A549 (cell line): ENCODE measurements at regions not wholly inside any gene's neighbourhood (a gene's known extent, or its start where the extent isn't known, plus 50 kb on each side); places are given as distances from the start of the nearest gene placed in this dataset.

Source experiments
- ATAC-seq, 2 experiments: fragments of 200-7000 bp in 1 of 2; fragments of >200 bp in 1 of 2; cut with Nextera tagmentation in 1 of 2; cut with Tn5 transposase in 1 of 2; 3 replicates each; pipeline versions ENCODE4 v1.8.0 to v1.9.1; 2018 to 2020; ENCODE audit warnings: mild to moderate bottlenecking in 1 of 2, moderate library complexity in 1 of 2
- CTCF ChIA-PET: fragments of 300-600 bp; sonication (Branson Sonifier 250); formaldehyde crosslinking; extraction: SDS; loops from one replicate; lab custom pipeline; 2021; ENCODE audit warnings: antibody characterized with exemption, inconsistent platforms; lab: Yijun Ruan, JAX
- POLR2A ChIA-PET: fragments of 350-600 bp; formaldehyde crosslinking; extraction: SDS; loops from one replicate; lab custom pipeline; 2021; ENCODE audit warnings: antibody characterized with exemption, inconsistent platforms; lab: Yijun Ruan, JAX
- DNase-seq, 2 experiments: peaks; one replicate each; pipeline versions ENCODE4 v3.0.0 to v3.0.0-alpha.2; 2011 to 2016; ENCODE audit warnings: low read depth in 1 of 2, low spot score in 1 of 2
- FAIRE-seq: peaks from 2 replicates; lab custom pipeline; 2011; peaks lifted over from hg19 to GRCh38; lab: Jason Lieb, UNC
- H3K27ac ChIP-seq, 2 experiments: fragments of >200 bp; sonication (Bioruptor Twin); formaldehyde crosslinking; 3 replicates each; pipeline ENCODE4 v1.5.1; 2016 to 2017
- H3K4me1 ChIP-seq: fragments of >200 bp; sonication (Bioruptor Twin); formaldehyde crosslinking; 3 replicates; pipeline ENCODE4 v1.6.1; 2016
- H3K4me2 ChIP-seq: fragments of >200 bp; sonication (Bioruptor Twin); formaldehyde crosslinking; 3 replicates; pipeline ENCODE4 v1.6.1; 2016
- H3K4me3 ChIP-seq: fragments of >200 bp; sonication (Bioruptor Twin); formaldehyde crosslinking; 3 replicates; pipeline ENCODE4 v1.5.1; 2016
- H3K9me3 ChIP-seq: fragments of >200 bp; sonication (Bioruptor Twin); formaldehyde crosslinking; 3 replicates; pipeline ENCODE4 v1.6.1; 2016
- EHF ChIP-seq: fragments of 250-450 bp; sonication (Bioruptor Pico); IDR thresholded peaks from 2 replicates; pipeline ENCODE4 v1.5.0; 2020; ENCODE audit warnings: mild to moderate bottlenecking
- EP300 ChIP-seq, 2 experiments: fragments of >200 bp; sonication (Bioruptor Twin); formaldehyde crosslinking; IDR thresholded peaks; 2 replicates in 1 of 2; 3 replicates in 1 of 2; pipeline ENCODE4 v1.6.1; 2016 to 2017
- ESRRA ChIP-seq: fragments of 150-350 bp; IDR thresholded peaks from 2 replicates; pipeline ENCODE4 v1.6.1; 2014; ENCODE audit warnings: mild to moderate bottlenecking, low read length, borderline replicate concordance
- FOSB ChIP-seq: fragments of 250-450 bp; sonication (Bioruptor Pico); IDR thresholded peaks from 2 replicates; pipeline ENCODE4 v1.5.0; 2020; ENCODE audit warnings: mild to moderate bottlenecking, moderate library complexity
- GATA3 ChIP-seq: IDR thresholded peaks from 2 replicates; pipeline ENCODE4 v1.6.1; 2012; ENCODE audit warnings: borderline replicate concordance
- HOXB13 ChIP-seq: fragments of 250-450 bp; sonication (Bioruptor Pico); IDR thresholded peaks from 2 replicates; pipeline ENCODE4 v1.5.0; 2020; ENCODE audit warnings: low read depth, mild to moderate bottlenecking, moderate library complexity
- JUNB ChIP-seq: fragments of >200 bp; sonication (Bioruptor Twin); formaldehyde crosslinking; IDR thresholded peaks from 2 replicates; pipeline ENCODE4 v1.6.1; 2016
- KDM1A ChIP-seq: fragments of 200-600 bp; sonication (generic); IDR thresholded peaks from 2 replicates; pipeline ENCODE4 v1.6.1; 2016; ENCODE audit warnings: low read depth, mild to moderate bottlenecking
- NPAS2 ChIP-seq: fragments of 250-450 bp; sonication (Bioruptor Pico); IDR thresholded peaks from 2 replicates; pipeline ENCODE4 v1.8.0; 2022; ENCODE audit warnings: mild to moderate bottlenecking, moderate library complexity, borderline replicate concordance
- NR3C1 ChIP-seq: fragments of >200 bp; sonication (Bioruptor Twin); formaldehyde crosslinking; IDR thresholded peaks from 3 replicates; pipeline ENCODE4 v1.6.1; 2017
- RAD21 ChIP-seq, 2 experiments: fragments of >200 bp in 1 of 2; sonication (Bioruptor Twin) in 1 of 2; formaldehyde crosslinking in 1 of 2; IDR thresholded peaks in 1 of 2; conservative IDR thresholded peaks in 1 of 2; 2 replicates in 1 of 2; 3 replicates in 1 of 2; pipeline ENCODE4 v1.6.1; 2012 to 2018; ENCODE audit warnings: inconsistent platforms in 1 of 2
- RARB ChIP-seq: fragments of 250-450 bp; sonication (Bioruptor Pico); IDR thresholded peaks from 2 replicates; pipeline ENCODE4 v1.8.0; 2021; ENCODE audit warnings: mild to moderate bottlenecking, moderate library complexity
- TFCP2L1 ChIP-seq: fragments of 250-450 bp; sonication (Bioruptor Pico); IDR thresholded peaks from 2 replicates; pipeline ENCODE4 v1.5.0; 2021; ENCODE audit warnings: mild to moderate bottlenecking
- TP53 ChIP-seq: fragments of 250-450 bp; sonication (Bioruptor Pico); IDR thresholded peaks from 2 replicates; pipeline ENCODE4 v1.5.0; 2021; ENCODE audit warnings: mild to moderate bottlenecking, moderate library complexity
- ZFP36 ChIP-seq: fragments of 450-650 bp; IDR thresholded peaks from 2 replicates; pipeline ENCODE4 v1.6.1; 2014; ENCODE audit warnings: borderline replicate concordance; ENCODE audit not compliant: partially characterized antibody
- ZNF302 ChIP-seq: fragments of 250-450 bp; sonication (Bioruptor Pico); IDR thresholded peaks from 2 replicates; pipeline ENCODE4 v1.9.0; 2021; ENCODE audit warnings: inconsistent platforms, mild to moderate bottlenecking, moderate library complexity
- ZSCAN20 ChIP-seq: fragments of 250-450 bp; sonication (Bioruptor Pico); IDR thresholded peaks from 2 replicates; pipeline ENCODE4 v1.8.0; 2022; ENCODE audit warnings: mild to moderate bottlenecking, moderate library complexity
- WGBS: methylation state at CpG from one replicate; pipeline ENCODE4 v1.1.6; 2017; ENCODE audit errors: missing lambda C conversion rate; 5-methylcytosine and 5-hydroxymethylcytosine counted together
- TF ChIP-seq, protein P1 (sequence below): fragments of 250-450 bp; sonication (Bioruptor Pico); IDR thresholded peaks from 2 replicates; pipeline ENCODE4 v1.5.0; 2020; ENCODE audit warnings: low read depth, mild to moderate bottlenecking, moderate library complexity
- TF ChIP-seq, protein P2 (sequence below): fragments of 200-600 bp; sonication (generic); IDR thresholded peaks from 2 replicates; pipeline ENCODE4 v1.6.1; 2016; ENCODE audit warnings: antibody characterized with exemption, mild to moderate bottlenecking, moderate library complexity
- TF ChIP-seq, protein P3 (sequence below): fragments of >200 bp; sonication (Bioruptor Twin); formaldehyde crosslinking; IDR thresholded peaks from 2 replicates; pipeline ENCODE4 v1.6.1; 2016
- TF ChIP-seq, protein P4 (sequence below): fragments of >200 bp; sonication (Bioruptor Twin); formaldehyde crosslinking; IDR thresholded peaks from 3 replicates; pipeline ENCODE4 v1.5.1; 2016

DNA sequence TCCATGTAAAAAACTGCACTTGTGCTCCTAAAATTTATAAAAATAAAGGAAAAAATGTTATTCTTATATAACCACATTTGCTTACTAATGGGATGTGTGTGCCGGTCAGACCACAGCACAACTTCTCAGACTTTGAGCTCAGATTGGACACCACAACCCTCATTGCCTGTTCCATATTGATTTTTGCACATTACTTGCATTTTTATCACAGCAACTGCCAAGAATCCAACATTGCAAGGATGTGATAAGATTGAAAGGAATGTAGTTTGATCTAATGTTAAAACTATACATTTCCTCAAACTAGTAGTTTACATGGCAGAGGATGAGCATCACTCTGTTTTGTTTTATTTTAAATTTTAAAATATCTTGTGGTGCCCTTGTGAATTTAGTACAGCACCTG, 227.8 kb downstream of the KDR start:
- 6% methylated on average over 1 of the region's 1 CpG for WGBS
- no peak overlapping the region for H3K4me3 ChIP-seq
- DNase-seq (no peak), FAIRE-seq (no peak)
- ChIA-PET POLR2A (no interaction called here), CTCF (no interaction called here)
- H3K4me2 ChIP-seq = no peak overlapping the region
- H3K9me3 ChIP-seq = no peaks in the 10 kb centered on the region
- TF ChIP-seq GATA3 (no peak), ZSCAN20 (CRISPR knock-in tag) (no peak), ZFP36 (no peak), FOSB (CRISPR knock-in tag) (no peak), TP53 (CRISPR knock-in tag) (no peak)
- TF ChIP-seq, protein P1, sequence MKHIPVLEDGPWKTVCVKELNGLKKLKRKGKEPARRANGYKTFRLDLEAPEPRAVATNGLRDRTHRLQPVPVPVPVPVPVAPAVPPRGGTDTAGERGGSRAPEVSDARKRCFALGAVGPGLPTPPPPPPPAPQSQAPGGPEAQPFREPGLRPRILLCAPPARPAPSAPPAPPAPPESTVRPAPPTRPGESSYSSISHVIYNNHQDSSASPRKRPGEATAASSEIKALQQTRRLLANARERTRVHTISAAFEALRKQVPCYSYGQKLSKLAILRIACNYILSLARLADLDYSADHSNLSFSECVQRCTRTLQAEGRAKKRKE (CRISPR knock-in tag) = no peak
- TF ChIP-seq, protein P2, sequence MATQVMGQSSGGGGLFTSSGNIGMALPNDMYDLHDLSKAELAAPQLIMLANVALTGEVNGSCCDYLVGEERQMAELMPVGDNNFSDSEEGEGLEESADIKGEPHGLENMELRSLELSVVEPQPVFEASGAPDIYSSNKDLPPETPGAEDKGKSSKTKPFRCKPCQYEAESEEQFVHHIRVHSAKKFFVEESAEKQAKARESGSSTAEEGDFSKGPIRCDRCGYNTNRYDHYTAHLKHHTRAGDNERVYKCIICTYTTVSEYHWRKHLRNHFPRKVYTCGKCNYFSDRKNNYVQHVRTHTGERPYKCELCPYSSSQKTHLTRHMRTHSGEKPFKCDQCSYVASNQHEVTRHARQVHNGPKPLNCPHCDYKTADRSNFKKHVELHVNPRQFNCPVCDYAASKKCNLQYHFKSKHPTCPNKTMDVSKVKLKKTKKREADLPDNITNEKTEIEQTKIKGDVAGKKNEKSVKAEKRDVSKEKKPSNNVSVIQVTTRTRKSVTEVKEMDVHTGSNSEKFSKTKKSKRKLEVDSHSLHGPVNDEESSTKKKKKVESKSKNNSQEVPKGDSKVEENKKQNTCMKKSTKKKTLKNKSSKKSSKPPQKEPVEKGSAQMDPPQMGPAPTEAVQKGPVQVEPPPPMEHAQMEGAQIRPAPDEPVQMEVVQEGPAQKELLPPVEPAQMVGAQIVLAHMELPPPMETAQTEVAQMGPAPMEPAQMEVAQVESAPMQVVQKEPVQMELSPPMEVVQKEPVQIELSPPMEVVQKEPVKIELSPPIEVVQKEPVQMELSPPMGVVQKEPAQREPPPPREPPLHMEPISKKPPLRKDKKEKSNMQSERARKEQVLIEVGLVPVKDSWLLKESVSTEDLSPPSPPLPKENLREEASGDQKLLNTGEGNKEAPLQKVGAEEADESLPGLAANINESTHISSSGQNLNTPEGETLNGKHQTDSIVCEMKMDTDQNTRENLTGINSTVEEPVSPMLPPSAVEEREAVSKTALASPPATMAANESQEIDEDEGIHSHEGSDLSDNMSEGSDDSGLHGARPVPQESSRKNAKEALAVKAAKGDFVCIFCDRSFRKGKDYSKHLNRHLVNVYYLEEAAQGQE = no peak
- TF ChIP-seq, all 56 proteins: peak for 0
- no peak for ATAC-seq
- no peaks in the 10 kb centered on the region for H3K4me1 ChIP-seq
- H3K27ac ChIP-seq = no peak overlapping the region

DNA sequence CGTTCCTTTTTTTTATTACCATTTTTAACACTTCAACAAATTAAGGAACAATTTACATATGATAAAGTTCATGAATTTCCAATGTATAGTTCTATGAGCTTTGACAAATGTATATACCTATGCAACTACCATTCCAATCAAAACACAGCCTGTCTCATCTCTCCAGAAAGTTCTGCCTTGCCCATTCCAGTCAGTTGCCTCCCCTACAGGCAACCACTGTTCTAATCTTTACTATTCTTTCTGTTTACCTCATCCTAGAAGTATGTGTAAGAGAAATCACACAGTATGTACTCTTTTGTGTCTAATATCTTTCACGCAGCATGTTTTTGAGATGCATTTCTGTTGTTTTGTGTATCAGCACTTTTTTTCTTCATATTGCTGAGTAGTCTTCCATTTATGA, 224.9 kb downstream of the KIT start:
- Histone ChIP-seq H3K4me2 (no peak overlapping the region), H3K9me3 (no peaks in the 10 kb centered on the region), H3K4me1 (no peaks in the 10 kb centered on the region), H3K27ac (no peak overlapping the region), H3K4me3 (no peak overlapping the region)
- no peak for FAIRE-seq
- TF ChIP-seq KDM1A = no peak
- no peak for TF ChIP-seq EP300 (IDR thresholded peaks at IDR 0.05)
- no peak for TF ChIP-seq EHF (CRISPR knock-in tag)
- TF ChIP-seq TFCP2L1 = no peak
- no peak for TF ChIP-seq ZNF302 (CRISPR knock-in tag)
- no peak for TF ChIP-seq RARB (CRISPR knock-in tag)
- TF ChIP-seq, protein P3, sequence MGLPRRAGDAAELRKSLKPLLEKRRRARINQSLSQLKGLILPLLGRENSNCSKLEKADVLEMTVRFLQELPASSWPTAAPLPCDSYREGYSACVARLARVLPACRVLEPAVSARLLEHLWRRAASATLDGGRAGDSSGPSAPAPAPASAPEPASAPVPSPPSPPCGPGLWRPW = no peak
- no peak for TF ChIP-seq NR3C1
- no peak for TF ChIP-seq NPAS2 (CRISPR knock-in tag)
- TF ChIP-seq, protein P1 (CRISPR knock-in tag) = no peak
- TF ChIP-seq, protein P4, sequence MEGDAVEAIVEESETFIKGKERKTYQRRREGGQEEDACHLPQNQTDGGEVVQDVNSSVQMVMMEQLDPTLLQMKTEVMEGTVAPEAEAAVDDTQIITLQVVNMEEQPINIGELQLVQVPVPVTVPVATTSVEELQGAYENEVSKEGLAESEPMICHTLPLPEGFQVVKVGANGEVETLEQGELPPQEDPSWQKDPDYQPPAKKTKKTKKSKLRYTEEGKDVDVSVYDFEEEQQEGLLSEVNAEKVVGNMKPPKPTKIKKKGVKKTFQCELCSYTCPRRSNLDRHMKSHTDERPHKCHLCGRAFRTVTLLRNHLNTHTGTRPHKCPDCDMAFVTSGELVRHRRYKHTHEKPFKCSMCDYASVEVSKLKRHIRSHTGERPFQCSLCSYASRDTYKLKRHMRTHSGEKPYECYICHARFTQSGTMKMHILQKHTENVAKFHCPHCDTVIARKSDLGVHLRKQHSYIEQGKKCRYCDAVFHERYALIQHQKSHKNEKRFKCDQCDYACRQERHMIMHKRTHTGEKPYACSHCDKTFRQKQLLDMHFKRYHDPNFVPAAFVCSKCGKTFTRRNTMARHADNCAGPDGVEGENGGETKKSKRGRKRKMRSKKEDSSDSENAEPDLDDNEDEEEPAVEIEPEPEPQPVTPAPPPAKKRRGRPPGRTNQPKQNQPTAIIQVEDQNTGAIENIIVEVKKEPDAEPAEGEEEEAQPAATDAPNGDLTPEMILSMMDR = no peak
- TF ChIP-seq RAD21 (conservative IDR thresholded peaks at IDR 0.05 in 1 of 2, IDR thresholded peaks at IDR 0.05 in 1 of 2) = no peak
- TF ChIP-seq ESRRA = no peak
- no peak for TF ChIP-seq JUNB
- no peak for TF ChIP-seq HOXB13
- CTCF ChIA-PET = no interaction called here
- ATAC-seq = no peak
- POLR2A ChIA-PET = no interaction called here
- 6% methylated on average over 2 of the region's 2 CpGs for whole genome bisulfite sequencing
- no peak for DNase-seq
